Neuronal stem cell (in vitro differentiated cells): ENCODE measurements at regions not wholly inside any gene's neighbourhood (a gene's known extent, or its start where the extent isn't known, plus 50 kb on each side); places are given as distances from the start of the nearest gene placed in this dataset.

Experiments used
- DNase-seq: peaks from one replicate; pipeline ENCODE4 v3.0.0-alpha.2; 2013; ENCODE audit warnings: low spot score
- H2AFZ ChIP-seq: one replicate; pipeline ENCODE4 v1.6.1; 2013; ENCODE audit warnings: mild to moderate bottlenecking, low read length, inconsistent platforms
- H2AK5ac ChIP-seq: 2 replicates; pipeline ENCODE4 v1.6.1; 2013; ENCODE audit warnings: low read depth, mild to moderate bottlenecking, inconsistent platforms, low read length, moderate library complexity, mixed read lengths
- H2BK120ac ChIP-seq: 2 replicates; pipeline ENCODE4 v1.6.1; 2013; ENCODE audit warnings: low read depth, mild to moderate bottlenecking, inconsistent platforms, low read length, moderate library complexity, mixed read lengths
- H2BK12ac ChIP-seq: one replicate; pipeline ENCODE4 v1.6.1; 2013; ENCODE audit warnings: low read length, inconsistent platforms
- H2BK15ac ChIP-seq: 2 replicates; pipeline ENCODE4 v1.6.1; 2013; ENCODE audit warnings: mild to moderate bottlenecking, low read length, inconsistent platforms, mixed read lengths
- H2BK5ac ChIP-seq: one replicate; pipeline ENCODE4 v1.6.1; 2013; ENCODE audit warnings: inconsistent platforms, mild to moderate bottlenecking, low read length, moderate library complexity
- H3K14ac ChIP-seq: one replicate; pipeline ENCODE4 v1.6.1; 2013; ENCODE audit warnings: low read length, inconsistent platforms
- H3K18ac ChIP-seq: 2 replicates; pipeline ENCODE4 v1.6.1; 2013; ENCODE audit warnings: low read length, inconsistent platforms
- H3K23ac ChIP-seq: 2 replicates; pipeline ENCODE4 v1.6.1; 2013; ENCODE audit warnings: low read depth, mild to moderate bottlenecking, mixed read lengths, low read length, inconsistent platforms; ENCODE audit not compliant: poor library complexity
- H3K27ac ChIP-seq: replicated peaks from 3 replicates; pipeline ENCODE4 v1.5.1; 2013; ENCODE audit warnings: low read length, inconsistent platforms
- H3K27me3 ChIP-seq, 3 experiments: 2 replicates each; pipeline ENCODE4 v1.6.1; 2013; ENCODE audit warnings: low read length in 3 of 3, mild to moderate bottlenecking in 2 of 3, inconsistent platforms in 1 of 3, low read depth in 1 of 3, mixed read lengths in 1 of 3, moderate library complexity in 1 of 3; ENCODE audit not compliant: control insufficient read depth in 3 of 3, insufficient read depth in 3 of 3
- H3K36me3 ChIP-seq, 2 donors: replicated peaks in 1 of 2; 2 replicates each; pipeline ENCODE4 v1.6.1; 2013; ENCODE audit warnings: low read length in 2 of 2; ENCODE audit not compliant: control insufficient read depth in 2 of 2, insufficient read depth in 2 of 2
- H3K4ac ChIP-seq: 2 replicates; pipeline ENCODE4 v1.6.1; 2013; ENCODE audit warnings: inconsistent platforms, mild to moderate bottlenecking, low read length, moderate library complexity
- H3K4me1 ChIP-seq, 2 donors: 1 replicate in 1 of 2; 2 replicates in 1 of 2; pipeline ENCODE4 v1.6.1; 2013; ENCODE audit warnings: low read length in 2 of 2, low read depth in 1 of 2; ENCODE audit not compliant: control insufficient read depth in 2 of 2, insufficient read depth in 1 of 2
- H3K4me2 ChIP-seq: one replicate; pipeline ENCODE4 v1.6.1; 2013; ENCODE audit warnings: mild to moderate bottlenecking, low read length, inconsistent platforms; ENCODE audit not compliant: insufficient read depth, poor library complexity, severe bottlenecking
- H3K4me3 ChIP-seq, 2 donors: 2 replicates each; pipeline ENCODE4 v1.5.1; 2013; ENCODE audit warnings: low read length in 2 of 2, mild to moderate bottlenecking in 2 of 2, inconsistent platforms in 1 of 2, moderate library complexity in 1 of 2
- H3K79me1 ChIP-seq: one replicate; pipeline ENCODE4 v1.6.1; 2013; ENCODE audit warnings: low read depth, mild to moderate bottlenecking, inconsistent platforms, low read length, moderate library complexity
- H3K9ac ChIP-seq: one replicate; pipeline ENCODE4 v1.6.1; 2013; ENCODE audit warnings: mild to moderate bottlenecking, low read depth, low read length, inconsistent platforms; ENCODE audit not compliant: poor library complexity
- H3K9me3 ChIP-seq, 2 donors: replicated peaks in 1 of 2; 2 replicates each; pipeline versions ENCODE3 to v1.6.1; 2013; ENCODE audit warnings: low read length in 2 of 2, mild to moderate bottlenecking in 2 of 2, inconsistent platforms in 1 of 2, low read depth in 1 of 2, mixed read lengths in 1 of 2, moderate library complexity in 1 of 2; ENCODE audit not compliant: control insufficient read depth in 2 of 2, insufficient read depth in 1 of 2
- H4K8ac ChIP-seq: one replicate; pipeline ENCODE4 v1.6.1; 2013; ENCODE audit warnings: low read depth, mild to moderate bottlenecking, inconsistent platforms, low read length, moderate library complexity
- H4K91ac ChIP-seq: one replicate; pipeline ENCODE4 v1.6.1; 2013; ENCODE audit warnings: low read length, low read depth, mild to moderate bottlenecking, inconsistent platforms; ENCODE audit not compliant: poor library complexity
- WGBS, 2 donors: extraction: QIAGEN DNeasy Blood & Tissue Kit; methylation state at CpG; one replicate each; pipeline ENCODE4 v1.1.7; 2013; ENCODE audit warnings: missing lambda C conversion rate in 2 of 2, mixed read lengths in 1 of 2; ENCODE audit not compliant: insufficient read length in 2 of 2, insufficient replicate concordance in 1 of 2; ENCODE audit errors: extremely low coverage in 2 of 2; 5-methylcytosine and 5-hydroxymethylcytosine counted together

DNA sequence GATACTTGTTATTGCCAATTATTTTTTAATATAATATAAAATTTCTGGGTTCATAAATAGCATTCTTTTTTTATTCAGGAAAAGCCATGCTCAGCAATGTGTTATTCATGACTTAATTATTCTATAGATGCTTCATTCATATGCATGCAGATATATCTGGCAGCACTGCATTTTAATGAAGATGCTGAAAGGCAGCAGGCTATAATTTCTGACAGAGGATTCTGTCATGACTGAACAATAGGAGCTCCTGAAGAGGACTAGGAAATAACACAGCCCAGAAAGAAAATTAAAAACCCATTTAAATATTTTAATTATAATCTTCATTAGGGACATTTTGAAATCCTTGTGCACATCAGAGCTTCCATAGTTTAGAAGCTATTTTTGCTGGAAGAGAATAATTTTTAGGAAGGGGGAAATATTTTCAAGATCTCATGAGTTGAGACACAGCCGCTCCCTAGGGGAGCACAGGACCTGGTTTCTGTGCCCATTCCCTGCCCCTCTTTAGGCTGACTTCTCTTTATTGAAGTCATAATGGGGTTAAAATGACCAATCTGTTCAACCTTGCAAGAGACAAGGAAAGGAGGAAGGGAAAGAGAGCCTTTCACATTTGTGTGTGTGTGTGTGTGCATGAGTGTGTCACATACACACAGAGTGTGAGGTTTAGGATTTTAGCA, 83.9 kb downstream of the RPE65 start:
- WGBS, 2 donors = no CpG with 5 or more reads among the region's 1 CpG
- DNase-seq = no peak
- Histone ChIP-seq H3K14ac (no peak overlapping the region), H3K9ac (no peak overlapping the region), H2AK5ac (no peak overlapping the region), H3K27me3 (no peaks in the 10 kb centered on the region), H3K4me1 (peaks cover 0 to 8% of the 10 kb centered on the region in 2 donors), H2BK5ac (no peak overlapping the region), H3K4me3 (no peak overlapping the region), H3K9me3 (no peaks in the 10 kb centered on the region), H4K91ac (no peak overlapping the region), H2BK15ac (no peak overlapping the region), H3K18ac (no peak overlapping the region), H3K27ac (no peak overlapping the region), H2AFZ (no peak overlapping the region), H3K4me2 (no peak overlapping the region), H3K4ac (no peak overlapping the region), H3K23ac (no peak overlapping the region), H4K8ac (no peak overlapping the region), H2BK12ac (no peak overlapping the region), H3K36me3 (no peaks in the 10 kb centered on the region), H3K79me1 (no peaks in the 10 kb centered on the region), H2BK120ac (no peak overlapping the region)

DNA sequence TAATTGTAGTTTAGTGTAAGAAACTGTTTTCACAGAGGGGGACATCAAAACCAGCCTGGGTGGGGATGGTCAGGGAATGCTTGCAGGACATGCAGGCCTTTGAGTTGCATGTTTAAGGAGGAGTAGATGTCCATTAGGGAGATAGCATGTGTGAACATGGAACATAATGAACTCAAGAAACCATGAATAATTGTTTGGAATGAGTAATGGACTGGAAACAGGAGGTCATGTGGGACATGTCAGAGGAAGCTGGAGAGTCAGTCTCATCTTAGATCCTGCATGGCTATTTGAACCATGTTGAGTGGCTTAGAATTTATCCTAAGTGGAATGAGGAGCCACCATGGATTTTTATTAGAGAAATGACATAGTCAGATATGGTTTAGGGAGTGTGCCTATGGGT, 86.4 kb downstream of the RPE65 start:
- H3K4me3 ChIP-seq = no peak overlapping the region
- no peak overlapping the region for H2AFZ ChIP-seq
- H2BK12ac ChIP-seq = no peak overlapping the region
- no peak overlapping the region for H4K91ac ChIP-seq
- no peaks in the 10 kb centered on the region for H3K9me3 ChIP-seq
- H3K27ac ChIP-seq = no peak overlapping the region
- H3K36me3 ChIP-seq = no peaks in the 10 kb centered on the region
- H3K79me1 ChIP-seq = no peaks in the 10 kb centered on the region
- H3K4me1 ChIP-seq = peaks cover 0 to 8% of the 10 kb centered on the region in 2 donors
- H2BK120ac ChIP-seq = no peak overlapping the region
- no peak overlapping the region for H3K4me2 ChIP-seq
- no peaks in the 10 kb centered on the region for H3K27me3 ChIP-seq
- H3K23ac ChIP-seq = no peak overlapping the region
- no peak for DNase-seq
- H3K14ac ChIP-seq = no peak overlapping the region
- H2BK5ac ChIP-seq = no peak overlapping the region
- no peak overlapping the region for H2AK5ac ChIP-seq
- no peak overlapping the region for H2BK15ac ChIP-seq
- no peak overlapping the region for H4K8ac ChIP-seq
- H3K9ac ChIP-seq = no peak overlapping the region
- H3K18ac ChIP-seq = no peak overlapping the region
- H3K4ac ChIP-seq = no peak overlapping the region

DNA sequence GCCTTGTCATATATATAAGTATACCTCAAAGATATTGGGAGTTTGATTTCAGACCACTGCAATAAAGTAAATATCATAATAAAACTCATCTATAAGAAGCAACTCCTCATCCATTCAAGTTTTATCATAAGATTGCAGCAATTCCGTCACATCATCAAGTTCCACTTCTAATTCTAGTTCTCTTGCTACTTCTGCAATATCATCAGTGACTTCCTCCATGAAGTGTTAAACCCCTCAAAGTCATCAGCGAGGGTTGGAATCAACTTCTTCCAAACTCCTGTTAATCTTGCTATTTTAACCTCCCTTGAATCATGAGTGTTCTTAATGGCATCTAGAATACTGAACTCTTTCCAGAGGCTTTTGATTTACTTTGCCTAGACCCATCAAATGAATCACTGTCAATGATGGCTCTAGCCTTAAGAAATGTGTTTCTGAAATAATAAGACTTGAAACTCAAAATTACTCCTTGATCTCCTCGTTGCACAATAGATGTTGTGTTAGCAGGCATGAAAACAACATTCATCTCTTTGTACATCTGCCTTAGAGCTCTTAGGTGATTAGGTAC, 88.3 kb downstream of the RPE65 start:
- Histone ChIP-seq H3K18ac (no peak overlapping the region), H2BK12ac (no peak overlapping the region), H3K79me1 (no peaks in the 10 kb centered on the region), H4K8ac (no peak overlapping the region), H3K23ac (no peak overlapping the region), H2BK5ac (no peak overlapping the region), H4K91ac (no peak overlapping the region), H3K4me1 (peaks cover 0 to 6% of the 10 kb centered on the region in 2 donors), H3K36me3 (no peaks in the 10 kb centered on the region), H3K14ac (no peak overlapping the region), H2BK120ac (no peak overlapping the region), H3K4me2 (no peak overlapping the region), H2BK15ac (no peak overlapping the region), H3K9ac (no peak overlapping the region), H2AFZ (no peak overlapping the region), H3K4ac (no peak overlapping the region), H3K9me3 (no peaks in the 10 kb centered on the region), H3K27me3 (no peaks in the 10 kb centered on the region), H3K4me3 (no peak overlapping the region), H3K27ac (no peak overlapping the region), H2AK5ac (no peak overlapping the region)
- WGBS, 2 donors = no CpG with 5 or more reads among the region's 3 CpGs
- no peak for DNase-seq

DNA sequence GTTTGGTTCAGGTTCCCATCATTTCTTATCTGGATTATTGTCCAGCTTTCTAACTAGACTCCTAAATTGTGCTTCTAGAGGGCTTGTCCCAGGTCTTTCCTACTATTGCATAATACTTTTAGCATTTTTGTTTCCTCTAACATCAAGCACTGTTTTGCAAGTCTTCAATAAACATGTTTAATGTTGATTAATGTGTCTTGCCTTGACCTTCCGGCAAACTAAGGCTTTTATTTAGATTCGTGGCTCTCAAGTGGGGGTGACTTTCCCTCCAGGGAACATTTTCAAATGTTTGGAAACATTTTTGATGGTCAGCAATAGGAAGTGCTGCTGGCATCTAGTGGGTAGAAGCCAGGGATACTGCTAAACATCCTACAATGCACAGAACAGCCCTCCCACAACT, 90.7 kb downstream of the RPE65 start:
- no peak for DNase-seq
- Histone ChIP-seq H2AK5ac (no peak overlapping the region), H3K79me1 (no peaks in the 10 kb centered on the region), H4K91ac (no peak overlapping the region), H3K14ac (no peak overlapping the region), H3K18ac (no peak overlapping the region), H3K27ac (no peak overlapping the region), H3K9ac (no peak overlapping the region), H4K8ac (no peak overlapping the region), H2BK15ac (no peak overlapping the region), H3K9me3 (no peaks in the 10 kb centered on the region), H2BK12ac (no peak overlapping the region), H2AFZ (no peak overlapping the region), H3K4me1 (no peaks in the 10 kb centered on the region), H3K4me3 (no peak overlapping the region), H3K36me3 (no peaks in the 10 kb centered on the region), H3K27me3 (no peaks in the 10 kb centered on the region), H3K23ac (no peak overlapping the region), H2BK5ac (no peak overlapping the region), H3K4me2 (no peak overlapping the region), H2BK120ac (no peak overlapping the region), H3K4ac (no peak overlapping the region)
- WGBS, 2 donors = no CpG with 5 or more reads among the region's 2 CpGs
